OCI-LY1 (cell line): ENCODE measurements at regions not wholly inside any gene's neighbourhood (a gene's known extent, or its start where the extent isn't known, plus 50 kb on each side); places are given as distances from the start of the nearest gene placed in this dataset.

ENCODE experiments used
- H2AFZ ChIP-seq: fragments of 200-600 bp; sonication (generic), shearing (Covaris generic); 2 replicates; pipeline ENCODE4 v1.6.0; 2014; ENCODE audit warnings: antibody characterized with exemption, mild to moderate bottlenecking, low read length
- H3F3A ChIP-seq: fragments of 200-600 bp; sonication (generic), shearing (Covaris generic); 2 replicates; pipeline ENCODE4 v1.6.0; 2014; ENCODE audit warnings: mild to moderate bottlenecking, antibody characterized with exemption, low read length, moderate library complexity; ENCODE audit not compliant: insufficient read depth
- H3K27ac ChIP-seq: fragments of 200-600 bp; sonication (generic); 2 replicates; pipeline ENCODE4 v1.5.1; 2014; ENCODE audit warnings: low read length, mixed run types, mild to moderate bottlenecking, low read depth; ENCODE audit not compliant: poor library complexity, severe bottlenecking
- H3K27me3 ChIP-seq: fragments of 200-600 bp; sonication (generic); 2 replicates; pipeline ENCODE4 v1.6.0; 2014; ENCODE audit warnings: antibody characterized with exemption, mild to moderate bottlenecking, low read length, moderate library complexity; ENCODE audit not compliant: insufficient read depth
- H3K36me3 ChIP-seq: fragments of 200-600 bp; sonication (generic); 2 replicates; pipeline ENCODE4 v1.6.1; 2014; ENCODE audit warnings: mild to moderate bottlenecking, antibody characterized with exemption, low read length, moderate library complexity, mixed read lengths; ENCODE audit not compliant: insufficient read depth
- H3K4me1 ChIP-seq: fragments of 200-600 bp; sonication (generic); 2 replicates; pipeline ENCODE4 v1.5.1; 2014; ENCODE audit warnings: mild to moderate bottlenecking, low read length, moderate library complexity; ENCODE audit not compliant: insufficient read depth, severe bottlenecking
- H3K4me2 ChIP-seq: fragments of 200-600 bp; sonication (generic), shearing (Covaris generic); 2 replicates; pipeline ENCODE4 v1.6.1; 2014; ENCODE audit warnings: low read length
- H3K4me3 ChIP-seq: fragments of 200-600 bp; sonication (generic); 2 replicates; pipeline ENCODE4 v1.5.1; 2014; ENCODE audit warnings: low read length, low read depth, mild to moderate bottlenecking, mixed read lengths; ENCODE audit not compliant: poor library complexity, severe bottlenecking
- H3K79me2 ChIP-seq: fragments of 200-600 bp; shearing (Covaris generic); 2 replicates; pipeline ENCODE4 v1.6.1; 2016; ENCODE audit warnings: mixed run types, low read length, mixed read lengths; ENCODE audit not compliant: insufficient read depth
- H3K9ac ChIP-seq: fragments of 200-600 bp; sonication (generic), shearing (Covaris generic); 2 replicates; pipeline ENCODE4 v1.6.1; 2014; ENCODE audit warnings: mild to moderate bottlenecking, low read length, mixed read lengths
- H3K9me2 ChIP-seq: fragments of 200-600 bp; sonication (generic), shearing (Covaris generic); 2 replicates; pipeline ENCODE4 v1.6.1; 2014; ENCODE audit warnings: low read depth, mild to moderate bottlenecking, low read length, mixed read lengths
- H3K9me3 ChIP-seq: fragments of 200-600 bp; shearing (Covaris generic); 2 replicates; pipeline ENCODE4 v1.6.1; 2014; ENCODE audit warnings: low read length, mixed read lengths
- H4K20me1 ChIP-seq: fragments of 200-600 bp; sonication (generic), shearing (Covaris generic); 2 replicates; pipeline ENCODE4 v1.6.0; 2016; ENCODE audit warnings: mild to moderate bottlenecking, low read length; ENCODE audit not compliant: insufficient read depth
- EZH2 ChIP-seq: fragments of 200-600 bp; sonication (generic), shearing (Covaris generic); IDR thresholded peaks from 2 replicates; pipeline ENCODE4 v1.8.0; 2017; ENCODE audit warnings: borderline replicate concordance, mixed run types, mild to moderate bottlenecking, antibody characterized with exemption, low read length, moderate library complexity, mixed read lengths
- TF ChIP-seq, protein P1 (sequence below): fragments of 200-600 bp; sonication (generic), shearing (Covaris generic); IDR thresholded peaks from 2 replicates; pipeline ENCODE4 v1.5.1; 2017; ENCODE audit warnings: mild to moderate bottlenecking, antibody characterized with exemption, low read length, moderate library complexity, mixed read lengths

DNA sequence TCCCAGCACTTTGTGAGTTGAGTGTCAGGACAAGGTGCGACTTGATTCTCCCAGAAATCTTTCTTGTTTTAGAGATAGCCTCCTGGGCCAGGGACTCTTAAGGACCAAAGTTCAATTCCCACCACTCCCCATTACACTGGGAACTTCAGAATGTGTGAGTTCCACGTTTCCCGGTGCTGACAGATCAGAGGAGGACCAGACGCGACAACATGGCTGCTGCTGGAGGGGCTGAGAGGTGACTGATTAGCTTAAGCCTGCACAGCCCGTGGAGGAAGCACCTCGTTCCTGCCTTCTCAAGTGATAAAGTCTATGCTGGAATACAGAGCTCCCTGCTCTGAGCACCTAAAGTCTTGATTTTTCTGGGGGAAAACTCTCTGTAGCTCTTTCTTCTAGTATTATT lies 175.2 kb upstream of the FERMT1 start:
- Histone ChIP-seq H3K79me2 (no peaks in the 10 kb centered on the region), H3K9me2 (no peaks in the 10 kb centered on the region), H3K36me3 (no peaks in the 10 kb centered on the region), H3K27ac (no peak overlapping the region), H3K4me2 (no peak overlapping the region), H3K27me3 (no peaks in the 10 kb centered on the region), H3K4me3 (no peak overlapping the region), H4K20me1 (no peaks in the 10 kb centered on the region), H3K4me1 (no peaks in the 10 kb centered on the region), H2AFZ (no peak overlapping the region), H3K9ac (no peak overlapping the region), H3K9me3 (no peaks in the 10 kb centered on the region), H3F3A (no peaks in the 10 kb centered on the region)
- TF ChIP-seq, protein P1, sequence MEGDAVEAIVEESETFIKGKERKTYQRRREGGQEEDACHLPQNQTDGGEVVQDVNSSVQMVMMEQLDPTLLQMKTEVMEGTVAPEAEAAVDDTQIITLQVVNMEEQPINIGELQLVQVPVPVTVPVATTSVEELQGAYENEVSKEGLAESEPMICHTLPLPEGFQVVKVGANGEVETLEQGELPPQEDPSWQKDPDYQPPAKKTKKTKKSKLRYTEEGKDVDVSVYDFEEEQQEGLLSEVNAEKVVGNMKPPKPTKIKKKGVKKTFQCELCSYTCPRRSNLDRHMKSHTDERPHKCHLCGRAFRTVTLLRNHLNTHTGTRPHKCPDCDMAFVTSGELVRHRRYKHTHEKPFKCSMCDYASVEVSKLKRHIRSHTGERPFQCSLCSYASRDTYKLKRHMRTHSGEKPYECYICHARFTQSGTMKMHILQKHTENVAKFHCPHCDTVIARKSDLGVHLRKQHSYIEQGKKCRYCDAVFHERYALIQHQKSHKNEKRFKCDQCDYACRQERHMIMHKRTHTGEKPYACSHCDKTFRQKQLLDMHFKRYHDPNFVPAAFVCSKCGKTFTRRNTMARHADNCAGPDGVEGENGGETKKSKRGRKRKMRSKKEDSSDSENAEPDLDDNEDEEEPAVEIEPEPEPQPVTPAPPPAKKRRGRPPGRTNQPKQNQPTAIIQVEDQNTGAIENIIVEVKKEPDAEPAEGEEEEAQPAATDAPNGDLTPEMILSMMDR: no peak
- TF ChIP-seq EZH2: no peak

GRCh38 chr20:6295867-6296256 lies 173.0 kb upstream of the FERMT1 start:
- Histone ChIP-seq H3K4me3 (no peak overlapping the region), H3K9ac (no peak overlapping the region), H3K27ac (no peak overlapping the region), H3K4me2 (no peak overlapping the region), H3K79me2 (no peaks in the 10 kb centered on the region), H3K4me1 (no peaks in the 10 kb centered on the region), H2AFZ (no peak overlapping the region), H4K20me1 (no peaks in the 10 kb centered on the region), H3K9me2 (no peaks in the 10 kb centered on the region), H3K27me3 (no peaks in the 10 kb centered on the region), H3K36me3 (no peaks in the 10 kb centered on the region), H3K9me3 (no peaks in the 10 kb centered on the region), H3F3A (no peaks in the 10 kb centered on the region)
- TF ChIP-seq, protein P1: no peak

DNA sequence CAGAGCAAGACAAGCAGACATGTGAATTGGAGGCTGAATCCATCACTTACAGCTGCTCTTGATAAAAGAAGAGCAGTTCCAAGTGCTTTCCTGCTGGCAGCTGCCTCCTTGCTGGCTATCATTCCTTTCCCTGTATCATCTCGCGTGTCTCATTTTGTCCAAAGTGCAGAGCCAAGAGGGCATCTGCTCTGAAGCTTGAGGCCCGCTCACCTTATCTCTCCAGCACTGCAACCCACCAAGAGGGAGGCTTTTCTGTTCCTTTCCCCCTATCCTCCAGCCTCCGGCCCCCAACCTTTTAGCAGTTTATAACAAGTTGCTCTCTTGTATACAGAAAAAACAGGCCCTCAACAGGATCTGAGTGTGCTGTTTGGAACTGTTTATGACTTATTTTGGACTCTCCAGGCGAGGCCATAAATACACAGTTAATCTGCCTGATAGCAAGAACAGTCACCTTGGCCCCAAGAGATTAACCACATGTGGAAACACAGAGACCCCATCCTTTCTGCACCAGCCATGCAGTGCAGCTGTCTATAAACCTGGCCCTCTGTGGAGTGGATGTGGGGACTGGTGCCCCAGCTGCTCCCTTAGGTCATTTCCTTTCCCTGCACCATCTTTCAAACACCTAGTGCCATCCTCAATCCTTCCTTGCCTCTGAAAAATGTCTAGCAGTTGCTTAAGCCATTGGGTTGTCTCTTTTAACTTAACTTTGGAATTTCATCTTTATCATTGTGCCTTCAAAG lies 172.5 kb upstream of the FERMT1 start:
- no peak overlapping the region for H3K9ac ChIP-seq
- no peak overlapping the region for H3K4me2 ChIP-seq
- no peaks in the 10 kb centered on the region for H3K4me1 ChIP-seq
- H3K27ac ChIP-seq: no peak overlapping the region
- no peaks in the 10 kb centered on the region for H3K27me3 ChIP-seq
- H3K4me3 ChIP-seq: no peak overlapping the region
- TF ChIP-seq, protein P1: no peak
- no peak for TF ChIP-seq EZH2
- H3F3A ChIP-seq: no peaks in the 10 kb centered on the region
- H3K9me3 ChIP-seq: no peaks in the 10 kb centered on the region
- H3K9me2 ChIP-seq: no peaks in the 10 kb centered on the region
- no peak overlapping the region for H2AFZ ChIP-seq
- no peaks in the 10 kb centered on the region for H4K20me1 ChIP-seq
- no peaks in the 10 kb centered on the region for H3K36me3 ChIP-seq
- no peaks in the 10 kb centered on the region for H3K79me2 ChIP-seq
